ENCODE measurements at regions not wholly inside any gene's neighbourhood (a gene's known extent, or its start where the extent isn't known, plus 50 kb on each side); places are given as distances from the start of the nearest gene placed in this dataset.

- TF ChIP-seq, protein P1, sequence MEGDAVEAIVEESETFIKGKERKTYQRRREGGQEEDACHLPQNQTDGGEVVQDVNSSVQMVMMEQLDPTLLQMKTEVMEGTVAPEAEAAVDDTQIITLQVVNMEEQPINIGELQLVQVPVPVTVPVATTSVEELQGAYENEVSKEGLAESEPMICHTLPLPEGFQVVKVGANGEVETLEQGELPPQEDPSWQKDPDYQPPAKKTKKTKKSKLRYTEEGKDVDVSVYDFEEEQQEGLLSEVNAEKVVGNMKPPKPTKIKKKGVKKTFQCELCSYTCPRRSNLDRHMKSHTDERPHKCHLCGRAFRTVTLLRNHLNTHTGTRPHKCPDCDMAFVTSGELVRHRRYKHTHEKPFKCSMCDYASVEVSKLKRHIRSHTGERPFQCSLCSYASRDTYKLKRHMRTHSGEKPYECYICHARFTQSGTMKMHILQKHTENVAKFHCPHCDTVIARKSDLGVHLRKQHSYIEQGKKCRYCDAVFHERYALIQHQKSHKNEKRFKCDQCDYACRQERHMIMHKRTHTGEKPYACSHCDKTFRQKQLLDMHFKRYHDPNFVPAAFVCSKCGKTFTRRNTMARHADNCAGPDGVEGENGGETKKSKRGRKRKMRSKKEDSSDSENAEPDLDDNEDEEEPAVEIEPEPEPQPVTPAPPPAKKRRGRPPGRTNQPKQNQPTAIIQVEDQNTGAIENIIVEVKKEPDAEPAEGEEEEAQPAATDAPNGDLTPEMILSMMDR (IDR thresholded peaks at IDR 0.05), result no peak
- no peak for TF ChIP-seq POLR2A (IDR thresholded peaks at IDR 0.05)
Measured at GRCh38 chr1:96372881-96373280, 348.7 kb upstream of the PTBP2 start.
